Activated T-cell treated with anti-CD3 and anti-CD28 coated beads, Interleukin-2, amount 50 U/mL, for 72 hours (primary cell): ENCODE measurements at regions not wholly inside any gene's neighbourhood (a gene's known extent, or its start where the extent isn't known, plus 50 kb on each side); places are given as distances from the start of the nearest gene placed in this dataset.

ENCODE experiments used
- ATAC-seq, 2 donors: fragments of 150-1000 bp; cut with Tn5 transposase; replicated peaks in 1 of 2; 2 replicates each; pipeline ENCODE4 v1.10.0; 2021; ENCODE audit warnings: moderate library complexity in 2 of 2, mild to moderate bottlenecking in 1 of 2
- DNase-seq, 2 donors: peaks; one replicate each; pipeline ENCODE4 v3.0.0; 2021 to 2022; ENCODE audit warnings: mixed read lengths in 1 of 2
- H3K27ac Mint-ChIP-seq: one replicate; pipeline ENCODE4 v1.8.0; 2022; ENCODE audit warnings: mild to moderate bottlenecking, moderate library complexity, mixed read lengths
- H3K27me3 Mint-ChIP-seq: one replicate; pipeline ENCODE4 v1.8.0; 2022; ENCODE audit warnings: low read depth, mixed read lengths
- H3K36me3 Mint-ChIP-seq, 2 donors: one replicate each; pipeline ENCODE4 v1.8.0; 2022; ENCODE audit warnings: mixed read lengths in 2 of 2, mild to moderate bottlenecking in 1 of 2; ENCODE audit not compliant: insufficient read depth in 2 of 2
- H3K4me1 Mint-ChIP-seq: one replicate; pipeline ENCODE4 v1.8.0; 2022; ENCODE audit warnings: low read depth, mixed read lengths
- H3K4me3 Mint-ChIP-seq, 2 donors: one replicate each; pipeline ENCODE4 v1.8.0; 2022; ENCODE audit warnings: mild to moderate bottlenecking in 2 of 2, mixed read lengths in 2 of 2, moderate library complexity in 2 of 2
- H3K9me3 Mint-ChIP-seq, 2 donors: one replicate each; pipeline ENCODE4 v1.8.0; 2022; ENCODE audit warnings: mixed read lengths in 2 of 2

DNA sequence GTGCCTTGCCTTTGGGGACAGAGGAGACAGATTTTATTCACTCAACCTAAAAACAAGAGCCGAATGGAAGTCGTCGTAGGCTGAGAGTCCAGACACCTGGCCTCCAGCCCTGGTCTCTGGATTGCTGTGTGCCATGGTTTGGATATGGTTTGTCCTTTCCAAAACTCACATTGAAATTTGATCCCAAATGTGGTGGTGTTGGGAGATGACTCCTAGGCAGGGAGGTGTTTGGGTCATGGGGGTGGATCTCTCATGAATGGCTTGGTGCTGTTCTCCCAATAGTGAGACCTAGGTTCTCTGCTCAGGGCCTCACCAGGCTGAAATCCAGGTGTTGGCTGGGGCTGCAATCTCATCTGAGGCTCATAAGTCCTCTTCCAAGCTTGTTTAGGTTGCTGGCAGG lies 75.5 kb downstream of the FOXD2 start:
- Mint-ChIP-seq H3K4me1 (peaks cover 5% of the 10 kb centered on the region), H3K9me3 (peaks cover 2 to 11% of the 10 kb centered on the region in 2 donors), H3K27ac (no peak overlapping the region), H3K36me3 (peaks cover 2 to 3% of the 10 kb centered on the region in 2 donors), H3K4me3 (no peak overlapping the region), H3K27me3 (peaks cover 81% of the 10 kb centered on the region)
- no peak for ATAC-seq
- no peak for DNase-seq

DNA sequence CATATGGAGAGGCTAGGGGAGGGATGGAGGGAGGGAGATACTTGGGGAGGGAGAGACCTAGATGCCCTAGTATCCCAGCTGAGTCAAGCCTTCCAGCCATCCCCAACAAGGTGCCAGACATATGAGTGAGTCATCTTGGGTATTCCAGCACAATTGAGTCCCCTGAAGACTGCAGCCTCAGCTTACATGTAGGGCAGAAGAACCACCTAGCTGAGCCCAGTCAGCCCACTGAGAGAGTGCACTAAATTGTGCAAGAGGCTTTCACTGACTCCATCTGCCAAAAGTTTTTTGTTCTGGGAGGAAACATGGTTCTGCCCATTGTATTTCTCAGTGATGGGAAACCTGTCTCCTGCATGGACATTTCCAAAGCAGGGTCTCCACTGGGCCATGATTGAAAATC lies 76.4 kb downstream of the FOXD2 start:
- H3K27me3 Mint-ChIP-seq: peaks cover 74% of the 10 kb centered on the region
- H3K36me3 Mint-ChIP-seq: peaks cover 2 to 3% of the 10 kb centered on the region in 2 donors
- ATAC-seq: no peak
- no peak overlapping the region for H3K4me3 Mint-ChIP-seq
- no peak overlapping the region for H3K27ac Mint-ChIP-seq
- H3K9me3 Mint-ChIP-seq: peaks cover 2 to 11% of the 10 kb centered on the region in 2 donors
- DNase-seq: no peak
- H3K4me1 Mint-ChIP-seq: no peaks in the 10 kb centered on the region

DNA sequence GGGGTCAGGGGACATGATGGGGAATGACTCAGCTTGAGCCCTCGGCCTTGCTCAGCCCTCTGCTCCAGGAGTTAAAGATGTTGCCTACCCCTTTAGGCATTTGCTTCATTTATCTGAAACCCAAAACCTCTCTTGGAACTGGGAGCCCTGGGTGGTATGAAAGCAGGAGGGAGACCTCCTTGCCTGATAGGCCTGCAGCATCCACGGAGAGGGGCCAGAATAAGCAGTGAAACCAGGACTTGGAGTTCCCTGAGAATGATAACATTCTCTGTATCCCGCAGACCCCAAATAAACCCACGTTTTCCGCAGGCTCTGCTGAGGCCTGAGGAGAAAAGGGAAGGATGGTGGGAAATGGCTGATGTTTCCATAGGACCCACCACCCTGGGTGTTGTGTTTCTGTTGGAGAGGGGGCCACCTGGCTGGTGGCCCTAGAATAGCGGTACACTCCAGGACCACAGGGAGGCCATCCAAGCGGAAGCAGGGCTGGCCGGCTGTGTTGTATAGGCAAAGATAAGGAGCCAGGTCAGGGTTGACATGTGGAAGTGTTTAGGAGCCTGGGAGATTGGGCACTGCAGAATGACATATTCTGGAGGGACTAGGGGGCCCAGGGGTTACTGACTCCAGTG lies 77.4 kb downstream of the FOXD2 start:
- DNase-seq (no peak), ATAC-seq (no peak)
- Mint-ChIP-seq H3K4me1 (no peaks in the 10 kb centered on the region), H3K27me3 (peaks cover 64% of the 10 kb centered on the region), H3K27ac (no peak overlapping the region), H3K36me3 (peaks cover 2 to 3% of the 10 kb centered on the region in 2 donors), H3K9me3 (peaks cover 2 to 11% of the 10 kb centered on the region in 2 donors), H3K4me3 (no peak overlapping the region)

DNA sequence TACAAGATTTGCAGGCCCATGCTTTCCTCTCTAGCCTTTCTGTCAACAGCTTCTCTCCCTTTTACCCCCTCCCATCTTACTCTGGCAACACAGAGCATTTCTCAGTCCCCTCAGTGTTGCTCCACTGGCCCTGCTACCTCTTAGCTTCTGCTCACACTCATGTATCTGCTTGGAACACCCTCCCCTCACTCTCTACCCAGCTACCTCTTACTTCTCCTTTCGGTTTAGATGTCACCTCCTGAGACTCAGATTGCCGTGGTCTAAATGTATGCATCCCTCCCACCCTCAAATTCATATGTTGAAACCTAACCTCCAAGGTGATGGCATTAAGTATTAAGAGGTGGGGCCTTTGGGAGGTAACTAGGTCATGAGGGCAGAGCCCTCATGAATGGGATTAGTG lies 80.1 kb downstream of the FOXD2 start:
- Mint-ChIP-seq H3K27me3 (peaks cover 55% of the 10 kb centered on the region), H3K36me3 (peaks cover 0 to 2% of the 10 kb centered on the region in 2 donors), H3K27ac (no peak overlapping the region), H3K9me3 (peaks cover 2 to 8% of the 10 kb centered on the region in 2 donors), H3K4me3 (no peak overlapping the region), H3K4me1 (no peaks in the 10 kb centered on the region)
- ATAC-seq (no peak), DNase-seq (no peak)

DNA sequence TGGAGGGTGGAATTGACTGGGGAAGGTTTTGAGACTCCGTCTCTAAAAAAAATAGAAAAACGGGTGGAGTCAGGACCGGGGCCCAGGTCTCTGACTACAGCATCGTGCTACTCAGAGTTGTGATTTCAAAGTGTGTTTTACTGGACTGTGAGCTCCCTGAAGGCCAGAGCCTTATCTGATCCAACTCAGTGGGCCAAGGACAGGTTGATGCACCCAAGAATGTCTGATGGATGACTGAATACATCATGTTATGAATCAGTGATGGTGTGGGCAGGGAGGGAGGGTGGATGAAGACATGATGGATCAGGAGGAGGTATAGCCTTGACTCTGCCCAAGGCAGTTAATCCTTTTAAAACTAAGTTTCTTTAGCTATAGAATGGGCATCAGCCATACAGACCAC lies 81.6 kb downstream of the FOXD2 start:
- Mint-ChIP-seq H3K27me3 (peaks cover 60% of the 10 kb centered on the region), H3K4me1 (no peaks in the 10 kb centered on the region), H3K27ac (no peak overlapping the region), H3K36me3 (peaks cover 0 to 2% of the 10 kb centered on the region in 2 donors), H3K9me3 (peaks cover 2% of the 10 kb centered on the region in 2 donors), H3K4me3 (no peak overlapping the region)
- ATAC-seq (no peak), DNase-seq (no peak)

DNA sequence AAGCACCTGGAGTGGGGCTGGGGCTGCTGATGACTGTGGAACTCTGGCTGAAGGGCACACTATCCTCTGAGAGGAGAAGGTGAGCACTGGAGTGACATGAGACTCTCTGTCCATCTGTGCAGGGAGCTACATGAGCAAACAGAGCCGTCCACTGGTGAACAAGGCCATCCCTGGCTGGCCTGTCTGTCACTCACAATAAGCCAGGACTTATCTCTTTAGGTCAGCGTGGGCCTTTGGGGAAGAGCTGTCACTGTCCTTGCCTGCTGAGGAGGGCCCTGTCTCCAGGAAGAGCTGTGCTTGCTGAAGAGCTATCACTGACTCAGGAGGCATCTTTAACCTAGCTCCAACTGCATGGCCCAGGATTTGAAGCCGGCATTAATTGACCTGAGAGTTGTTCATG lies 82.1 kb downstream of the FOXD2 start:
- H3K4me1 Mint-ChIP-seq: no peaks in the 10 kb centered on the region
- no peaks in the 10 kb centered on the region for H3K9me3 Mint-ChIP-seq
- H3K36me3 Mint-ChIP-seq: no peaks in the 10 kb centered on the region
- H3K27me3 Mint-ChIP-seq: peaks cover 65% of the 10 kb centered on the region
- no peak overlapping the region for H3K4me3 Mint-ChIP-seq
- ATAC-seq (no peak), DNase-seq (no peak)
- H3K27ac Mint-ChIP-seq: no peak overlapping the region

DNA sequence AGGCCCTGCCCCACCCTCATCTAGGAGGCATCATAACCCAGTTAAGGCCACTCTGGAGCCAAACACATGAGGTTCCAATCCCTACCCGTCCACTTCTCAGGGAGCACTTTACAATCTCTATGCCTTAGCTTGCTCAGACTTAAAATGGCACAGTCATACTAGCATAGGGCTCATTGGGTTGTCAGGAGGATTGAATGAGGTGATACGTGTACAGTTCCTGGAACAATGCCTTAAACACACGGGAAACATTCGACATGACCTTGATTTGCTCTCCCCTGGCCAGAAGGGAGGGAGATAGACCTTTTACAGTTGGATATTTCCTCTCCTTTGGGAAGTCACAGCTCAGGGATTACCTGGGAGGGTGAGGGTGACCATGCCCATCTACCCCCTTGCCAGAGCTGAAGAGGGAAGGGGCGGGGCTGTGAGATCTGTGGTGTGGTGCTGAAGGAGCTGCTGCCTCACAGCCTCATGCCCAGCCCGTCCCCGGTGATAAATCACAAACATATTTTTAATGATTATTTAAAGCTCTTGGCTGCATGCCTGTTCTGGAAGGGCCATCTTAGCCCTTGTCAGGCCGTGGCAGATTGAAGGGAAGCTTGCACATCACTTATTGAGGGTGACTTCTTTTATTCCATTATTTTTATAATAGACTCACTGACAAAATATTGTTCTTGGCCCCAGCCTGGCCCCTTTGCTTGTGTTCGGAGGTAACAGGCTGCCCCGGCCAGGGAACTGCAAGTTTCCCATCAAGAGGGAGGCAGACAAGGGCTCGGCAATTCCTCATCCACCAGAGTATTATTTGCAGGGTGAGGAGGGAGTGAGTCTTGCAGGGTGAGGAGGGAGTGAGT lies 83.4 kb downstream of the FOXD2 start:
- H3K27me3 Mint-ChIP-seq: peaks cover 58% of the 10 kb centered on the region
- H3K27ac Mint-ChIP-seq: no peak overlapping the region

DNA sequence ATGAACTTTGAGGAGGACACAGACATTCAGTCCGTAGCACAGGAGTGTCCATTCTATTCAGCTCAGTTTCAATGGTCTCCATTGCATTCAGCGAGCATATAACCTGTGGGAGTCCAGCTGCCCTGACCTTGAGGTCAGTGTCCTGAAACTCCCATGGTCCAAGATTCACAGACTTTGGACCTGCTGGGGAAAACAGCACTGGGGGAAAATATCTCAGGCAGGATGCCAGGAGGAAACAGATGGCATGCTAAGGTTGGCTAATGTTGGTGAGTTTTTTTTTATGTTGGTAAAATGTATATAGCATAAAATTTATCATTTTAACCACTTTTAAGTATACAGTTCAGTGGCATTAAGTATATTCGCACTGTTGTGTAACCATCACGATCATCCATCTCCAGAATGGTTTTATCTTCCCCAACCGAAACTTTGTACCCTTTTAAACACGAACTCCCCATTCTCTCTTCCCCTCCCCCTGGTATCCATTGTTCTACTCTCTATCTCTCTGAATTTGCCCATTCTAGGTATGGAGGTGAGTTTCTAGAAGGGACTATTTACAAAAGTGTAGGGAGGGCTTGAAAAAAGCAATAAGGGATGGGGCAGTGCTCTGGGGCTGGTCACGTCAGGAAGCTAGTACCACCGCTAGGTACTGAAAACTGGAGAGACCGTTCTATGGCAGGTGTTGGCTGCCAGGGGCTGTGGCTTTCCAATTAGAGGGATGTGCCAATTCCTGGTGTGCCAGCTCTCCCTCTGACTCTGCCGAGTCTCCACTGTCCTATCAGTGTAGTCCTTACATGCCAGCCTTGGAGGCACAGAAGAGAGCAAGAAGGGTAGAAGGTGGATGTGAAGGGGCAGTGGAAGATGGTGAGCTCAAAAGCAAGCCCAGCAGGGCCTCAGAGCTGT lies 85.3 kb downstream of the FOXD2 start:
- Mint-ChIP-seq H3K27ac (no peak overlapping the region), H3K4me1 (no peaks in the 10 kb centered on the region), H3K9me3 (peaks cover 2% of the 10 kb centered on the region in 2 donors), H3K27me3 (peaks cover 52% of the 10 kb centered on the region), H3K4me3 (no peak overlapping the region), H3K36me3 (peaks cover 0 to 3% of the 10 kb centered on the region in 2 donors)
- no peak for ATAC-seq
- no peak for DNase-seq

More for the DNA sequence above, 83.4 kb downstream of the FOXD2 start:
- Mint-ChIP-seq H3K4me1 (no peaks in the 10 kb centered on the region), H3K9me3 (no peaks in the 10 kb centered on the region), H3K4me3 (no peak overlapping the region), H3K36me3 (no peaks in the 10 kb centered on the region)
- DNase-seq: no peak
- no peak for ATAC-seq

DNA sequence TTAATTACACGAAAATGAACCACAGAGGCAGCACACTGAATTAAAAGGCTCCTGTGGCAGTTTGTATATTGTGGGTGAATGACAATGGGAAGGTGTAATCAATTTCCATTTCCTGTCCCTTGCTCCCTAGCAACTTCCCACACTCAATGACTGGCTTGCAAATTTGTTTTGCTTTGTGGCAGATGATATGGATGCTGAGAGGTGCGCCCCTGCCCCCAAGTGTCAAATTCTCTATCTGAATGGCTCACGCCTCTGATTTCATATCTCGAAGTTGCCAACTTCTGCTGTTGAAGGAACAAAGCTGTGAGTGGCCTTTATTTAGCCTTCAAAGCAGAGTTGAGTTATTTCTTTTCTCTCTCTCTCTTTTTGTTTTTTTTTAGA lies 86.0 kb downstream of the FOXD2 start:
- H3K4me1 Mint-ChIP-seq: no peaks in the 10 kb centered on the region
- H3K27me3 Mint-ChIP-seq: peaks cover 58% of the 10 kb centered on the region
- H3K36me3 Mint-ChIP-seq: peaks cover 2 to 3% of the 10 kb centered on the region in 2 donors
- H3K9me3 Mint-ChIP-seq: peaks cover 2% of the 10 kb centered on the region in 2 donors
- no peak for DNase-seq
- no peak overlapping the region for H3K27ac Mint-ChIP-seq
- no peak for ATAC-seq
- H3K4me3 Mint-ChIP-seq: no peak overlapping the region

DNA sequence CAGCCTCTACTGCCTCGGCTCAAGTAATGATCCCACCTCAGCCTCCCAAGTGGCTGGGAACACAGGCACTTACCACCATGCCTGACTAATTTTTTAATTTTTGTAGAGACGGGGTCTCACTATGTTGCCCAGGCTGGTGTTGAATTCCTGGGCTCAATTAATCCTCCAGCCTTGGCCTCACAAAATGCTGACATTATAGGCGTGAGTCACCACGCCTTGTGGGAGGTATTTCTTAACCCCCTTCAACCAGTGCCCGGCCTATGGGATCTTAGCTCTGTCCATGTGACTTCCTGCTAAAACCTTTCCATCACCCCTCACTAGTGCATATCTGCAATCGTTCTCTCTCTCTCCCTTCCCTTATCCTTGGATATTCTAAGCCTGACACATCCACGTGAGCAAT lies 86.4 kb downstream of the FOXD2 start:
- Mint-ChIP-seq H3K9me3 (peaks cover 2% of the 10 kb centered on the region in 2 donors), H3K27ac (no peak overlapping the region), H3K36me3 (peaks cover 3 to 6% of the 10 kb centered on the region in 2 donors), H3K4me3 (no peak overlapping the region), H3K4me1 (no peaks in the 10 kb centered on the region), H3K27me3 (peaks cover 58% of the 10 kb centered on the region)
- ATAC-seq: no peak
- no peak for DNase-seq

DNA sequence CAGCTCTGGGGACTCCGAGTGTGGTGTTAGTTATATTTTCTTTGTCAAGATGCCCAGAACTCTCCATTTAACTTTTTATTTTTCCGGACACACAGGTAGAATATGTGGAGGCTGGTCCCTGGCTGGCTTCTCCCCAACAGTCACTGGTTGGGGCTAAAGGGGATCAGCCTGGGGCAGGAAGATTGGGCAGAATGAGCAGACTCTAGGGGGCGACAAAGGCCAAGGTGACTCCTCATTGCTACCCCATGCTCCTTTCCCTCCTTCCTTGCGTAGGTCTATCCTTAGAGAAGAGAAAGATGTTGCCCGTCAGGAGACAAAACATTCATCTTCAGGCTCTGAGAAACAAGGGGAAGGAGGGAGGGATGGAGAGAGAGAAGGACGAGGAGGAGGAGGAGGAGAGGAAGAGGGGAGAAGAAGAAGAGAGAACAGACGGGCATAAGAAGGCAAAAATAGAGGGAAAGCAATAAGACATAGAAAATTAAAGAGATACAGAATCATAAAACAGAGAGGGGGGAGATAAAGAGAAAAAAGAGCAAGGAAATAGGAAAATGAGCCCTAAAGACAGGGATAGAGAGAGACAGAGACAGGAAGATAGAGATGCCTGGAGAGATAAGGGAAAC lies 89.9 kb downstream of the FOXD2 start:
- H3K4me3 Mint-ChIP-seq: no peak overlapping the region
- H3K27me3 Mint-ChIP-seq: peaks cover 66% of the 10 kb centered on the region
- ATAC-seq (no peak), DNase-seq (no peak)
- peaks cover 3 to 6% of the 10 kb centered on the region in 2 donors for H3K36me3 Mint-ChIP-seq
- H3K4me1 Mint-ChIP-seq: peaks cover 1% of the 10 kb centered on the region
- H3K27ac Mint-ChIP-seq: no peak overlapping the region
- H3K9me3 Mint-ChIP-seq: peaks cover 4 to 5% of the 10 kb centered on the region in 2 donors

DNA sequence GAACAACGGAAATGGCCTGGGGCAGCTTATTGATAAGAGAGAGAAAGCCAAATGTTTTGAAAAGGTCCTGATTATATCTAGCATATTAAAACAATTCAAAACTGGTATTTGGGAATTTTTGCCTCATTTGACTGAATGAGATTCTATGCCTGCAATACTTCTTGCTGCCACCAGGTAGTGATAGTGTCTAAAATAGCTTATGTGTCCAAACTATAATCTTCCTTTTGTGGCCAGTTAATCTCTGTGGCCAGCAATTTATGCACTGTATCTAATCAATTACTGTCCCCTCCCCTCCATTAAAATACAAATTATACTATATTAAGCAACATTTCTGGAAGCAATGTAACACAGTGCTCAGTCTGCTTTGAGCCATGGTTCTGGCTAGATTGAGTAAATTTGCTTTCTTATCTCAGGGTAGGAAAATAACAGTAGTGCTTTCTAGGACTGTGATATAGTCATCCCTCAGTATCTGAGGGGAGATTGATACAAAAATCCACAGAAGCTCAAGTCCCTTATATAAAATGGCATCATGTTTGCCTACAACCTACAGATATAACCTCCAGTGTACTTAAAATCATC lies 91.8 kb downstream of the FOXD2 start:
- DNase-seq (no peak), ATAC-seq (no peak)
- Mint-ChIP-seq H3K27ac (no peak overlapping the region), H3K9me3 (peaks cover 4 to 5% of the 10 kb centered on the region in 2 donors), H3K4me3 (no peak overlapping the region), H3K36me3 (peaks cover 3 to 6% of the 10 kb centered on the region in 2 donors), H3K27me3 (peaks cover 71% of the 10 kb centered on the region), H3K4me1 (peaks cover 7% of the 10 kb centered on the region)
